A673 (cell line): ENCODE measurements at regions not wholly inside any gene's neighbourhood (a gene's known extent, or its start where the extent isn't known, plus 50 kb on each side); places are given as distances from the start of the nearest gene placed in this dataset.

ENCODE experiments used
- CTCF ChIP-seq: fragments of 300-800, 200-600 bp; sonication (generic); conservative IDR thresholded peaks from 2 replicates; pipeline ENCODE4 v1.5.1; 2017; ENCODE audit warnings: low read depth, mild to moderate bottlenecking, antibody characterized with exemption, low read length, moderate library complexity, mixed read lengths
- EZH2 ChIP-seq: fragments of 200-600 bp; sonication (generic); IDR thresholded peaks from 2 replicates; pipeline ENCODE4 v1.6.1; 2017; ENCODE audit warnings: borderline replicate concordance, low read depth, mild to moderate bottlenecking, mixed read lengths, antibody characterized with exemption, low read length; ENCODE audit not compliant: poor library complexity, severe bottlenecking

GRCh38 chr21:15206514-15206913, 141.7 kb upstream of the NRIP1 start:
- TF ChIP-seq EZH2 = no peak
- no peak for TF ChIP-seq CTCF
